CD14-positive monocyte (primary cell): ENCODE measurements at regions not wholly inside any gene's neighbourhood (a gene's known extent, or its start where the extent isn't known, plus 50 kb on each side); places are given as distances from the start of the nearest gene placed in this dataset.

Experiments
- DNase-seq, 3 donors: peaks; one replicate each; pipeline ENCODE4 v3.0.0-alpha.2; 2011 to 2022
- H2AFZ ChIP-seq: 2 replicates; pipeline ENCODE4 v1.6.0; 2012; ENCODE audit warnings: mild to moderate bottlenecking, low read depth, low read length, inconsistent platforms; ENCODE audit not compliant: insufficient read depth, poor library complexity, severe bottlenecking
- H3K27ac ChIP-seq, 2 donors: 1 replicate in 1 of 2; 2 replicates in 1 of 2; pipeline ENCODE4 v1.5.1; 2012 to 2013; ENCODE audit warnings: low read length in 2 of 2, control low read depth in 1 of 2, inconsistent platforms in 1 of 2, low read depth in 1 of 2, mild to moderate bottlenecking in 1 of 2
- H3K27me3 ChIP-seq, 2 donors: one replicate each; pipeline versions ENCODE4 v1.6.0 to v1.6.1; 2011 to 2013; ENCODE audit warnings: low read length in 2 of 2; ENCODE audit not compliant: control insufficient read depth in 2 of 2, insufficient read depth in 2 of 2
- H3K36me3 ChIP-seq, 2 donors: replicated peaks in 1 of 2; 1 replicate in 1 of 2; 2 replicates in 1 of 2; pipeline versions ENCODE4 v1.5.1 to v1.6.1; 2012 to 2013; ENCODE audit warnings: low read length in 2 of 2, control low read depth in 1 of 2, inconsistent platforms in 1 of 2, mild to moderate bottlenecking in 1 of 2; ENCODE audit not compliant: insufficient read depth in 2 of 2, control insufficient read depth in 1 of 2
- H3K4me1 ChIP-seq, 2 donors: 1 replicate in 1 of 2; 2 replicates in 1 of 2; pipeline versions ENCODE4 v1.5.1 to v1.6.1; 2012 to 2013; ENCODE audit warnings: low read length in 2 of 2, control low read depth in 1 of 2, inconsistent platforms in 1 of 2, mild to moderate bottlenecking in 1 of 2, moderate library complexity in 1 of 2; ENCODE audit not compliant: insufficient read depth in 2 of 2, control insufficient read depth in 1 of 2
- H3K4me2 ChIP-seq: replicated peaks from 2 replicates; pipeline ENCODE3; 2012; ENCODE audit warnings: low read length, moderate library complexity, mild to moderate bottlenecking; ENCODE audit not compliant: poor library complexity, severe bottlenecking; ENCODE audit errors: extremely low read depth
- H3K4me3 ChIP-seq, 3 experiments: fragments of 200-600 bp in 1 of 3; sonication (generic) in 1 of 3; replicated peaks in 1 of 3; 1 replicate in 2 of 3; 2 replicates in 1 of 3; pipeline ENCODE4 v1.5.1; 2011 to 2013; ENCODE audit warnings: low read length in 3 of 3, mild to moderate bottlenecking in 3 of 3, control low read depth in 2 of 3, low read depth in 2 of 3, inconsistent platforms in 1 of 3, moderate library complexity in 1 of 3
- H3K79me2 ChIP-seq: 2 replicates; pipeline ENCODE4 v1.6.0; 2012; ENCODE audit warnings: mild to moderate bottlenecking, control low read depth, inconsistent platforms, low read length, moderate library complexity; ENCODE audit not compliant: insufficient read depth
- H3K9ac ChIP-seq: 2 replicates; pipeline ENCODE4 v1.6.0; 2017; ENCODE audit warnings: low read length, mild to moderate bottlenecking; ENCODE audit not compliant: insufficient read depth, poor library complexity, severe bottlenecking
- H3K9me3 ChIP-seq, 2 donors: replicated peaks in 1 of 2; 1 replicate in 1 of 2; 2 replicates in 1 of 2; pipeline versions ENCODE4 v1.5.1 to v1.6.1; 2012 to 2013; ENCODE audit warnings: low read length in 2 of 2, control low read depth in 1 of 2; ENCODE audit not compliant: control insufficient read depth in 1 of 2, insufficient read depth in 1 of 2
- H4K20me1 ChIP-seq: 2 replicates; pipeline ENCODE4 v1.6.0; 2012; ENCODE audit warnings: mild to moderate bottlenecking, low read length, control low read depth, moderate library complexity; ENCODE audit not compliant: insufficient read depth
- H3K27ac Mint-ChIP-seq, 7 donors: one replicate each; pipeline ENCODE4 v1.8.0; 2020; ENCODE audit warnings: mild to moderate bottlenecking in 7 of 7, mixed read lengths in 7 of 7, moderate library complexity in 6 of 7, inconsistent platforms in 2 of 7
- H3K27me3 Mint-ChIP-seq, 3 donors: one replicate each; pipeline ENCODE4 v1.8.0; 2021 to 2022; ENCODE audit warnings: low read depth in 3 of 3, mild to moderate bottlenecking in 3 of 3, mixed read lengths in 3 of 3, moderate library complexity in 3 of 3, inconsistent platforms in 1 of 3
- H3K36me3 Mint-ChIP-seq, 2 donors: one replicate each; pipeline ENCODE4 v1.8.0; 2020; ENCODE audit warnings: mixed read lengths in 2 of 2, inconsistent platforms in 1 of 2, mild to moderate bottlenecking in 1 of 2
- H3K4me1 Mint-ChIP-seq: one replicate; pipeline ENCODE4 v1.8.0; 2020; ENCODE audit warnings: mild to moderate bottlenecking, mixed read lengths
- H3K4me3 Mint-ChIP-seq, 2 donors: one replicate each; pipeline ENCODE4 v1.8.0; 2020; ENCODE audit warnings: mild to moderate bottlenecking in 2 of 2, mixed read lengths in 2 of 2, moderate library complexity in 1 of 2
- H3K9me3 Mint-ChIP-seq, 7 donors: one replicate each; pipeline ENCODE4 v1.8.0; 2020 to 2022; ENCODE audit warnings: mixed read lengths in 7 of 7, mild to moderate bottlenecking in 6 of 7, moderate library complexity in 6 of 7, inconsistent platforms in 2 of 7
- CTCF ChIP-seq: fragments of 200-600 bp; IDR thresholded peaks from one replicate; pipeline ENCODE4 v1.8.0; 2022; ENCODE audit warnings: antibody characterized with exemption, mild to moderate bottlenecking
- whole genome bisulfite sequencing: methylation state at CpG from one replicate; pipeline ENCODE4 v1.1.5; 2013; ENCODE audit warnings: missing lambda C conversion rate; ENCODE audit not compliant: insufficient coverage; 5-methylcytosine and 5-hydroxymethylcytosine counted together
- intact Hi-C, 2 donors: fragments of 100-400 bp; cut with micrococcal nuclease; formaldehyde crosslinking; loops; one replicate each; pipeline versions ENCODE4 v1.15.0 to v1.15.1; 2023

GRCh38 chr6:22943327-22943726, 374.0 kb downstream of the HDGFL1 start:
- H3K27me3 Mint-ChIP-seq, result peaks cover 0 to 2% (median 0%) of the 10 kb centered on the region in 3 donors
- no peak overlapping the region for H3K4me3 Mint-ChIP-seq
- WGBS, result 100% methylated on average over 1 of the region's 2 CpGs
- Histone ChIP-seq H3K79me2 (no peaks in the 10 kb centered on the region), H2AFZ (no peak overlapping the region), H3K9ac (no peak overlapping the region), H3K4me3 (no peak overlapping the region), H3K27me3 (no peaks in the 10 kb centered on the region), H3K4me2 (no peak overlapping the region), H3K36me3 (no peaks in the 10 kb centered on the region), H3K27ac (no peak overlapping the region), H3K9me3 (peaks cover 0 to 5% of the 10 kb centered on the region in 2 donors), H4K20me1 (no peaks in the 10 kb centered on the region), H3K4me1 (no peaks in the 10 kb centered on the region)
- no peaks in the 10 kb centered on the region for H3K4me1 Mint-ChIP-seq
- intact Hi-C loops, result no loop called here
- H3K36me3 Mint-ChIP-seq, result no peaks in the 10 kb centered on the region
- TF ChIP-seq CTCF, result no peak
- H3K27ac Mint-ChIP-seq, result no peak overlapping the region
- H3K9me3 Mint-ChIP-seq, result peaks cover 2 to 8% (median 4%) of the 10 kb centered on the region in 7 donors
- no peak for DNase-seq

- Mint-ChIP-seq H3K27ac (no peak overlapping the region), H3K36me3 (no peaks in the 10 kb centered on the region), H3K9me3 (peaks cover 0 to 4% (median 0%) of the 10 kb centered on the region in 7 donors), H3K4me1 (peaks cover 5% of the 10 kb centered on the region), H3K4me3 (no peak overlapping the region), H3K27me3 (no peaks in the 10 kb centered on the region)
- Histone ChIP-seq H3K4me2 (no peak overlapping the region), H3K9me3 (peaks cover 0 to 4% of the 10 kb centered on the region in 2 donors), H4K20me1 (no peaks in the 10 kb centered on the region), H3K9ac (no peak overlapping the region), H2AFZ (no peak overlapping the region), H3K4me1 (no peaks in the 10 kb centered on the region), H3K36me3 (no peaks in the 10 kb centered on the region), H3K27ac (no peak overlapping the region), H3K79me2 (no peaks in the 10 kb centered on the region), H3K27me3 (no peaks in the 10 kb centered on the region), H3K4me3 (no peak overlapping the region)
- no CpG with 5 or more reads among the region's 1 CpG for WGBS
- no peak for DNase-seq
- no peak for TF ChIP-seq CTCF
- intact Hi-C loops, result no loop called here
Observed at GRCh38 chr6:22949967-22950366, 380.6 kb downstream of the HDGFL1 start.
